Dedifferentiated amniotic fluid mesenchymal stem cell (primary cell): ENCODE measurements at regions not wholly inside any gene's neighbourhood (a gene's known extent, or its start where the extent isn't known, plus 50 kb on each side); places are given as distances from the start of the nearest gene placed in this dataset.
"Not testable (repeated sequence)": the region's sequence is repeated elsewhere in the genome, so short reads cannot be mapped to it uniquely, and the experiment has no call there.

ENCODE experiments used
- DNase-seq: peaks from one replicate; pipeline ENCODE4 v3.0.0-alpha.2; 2016; ENCODE audit errors: extremely low spot score

GRCh38 chrX:74251006-74251930 lies 52.7 kb upstream of the ZCCHC13 start:
- peak; percentile 23 for DNase-seq

DNA sequence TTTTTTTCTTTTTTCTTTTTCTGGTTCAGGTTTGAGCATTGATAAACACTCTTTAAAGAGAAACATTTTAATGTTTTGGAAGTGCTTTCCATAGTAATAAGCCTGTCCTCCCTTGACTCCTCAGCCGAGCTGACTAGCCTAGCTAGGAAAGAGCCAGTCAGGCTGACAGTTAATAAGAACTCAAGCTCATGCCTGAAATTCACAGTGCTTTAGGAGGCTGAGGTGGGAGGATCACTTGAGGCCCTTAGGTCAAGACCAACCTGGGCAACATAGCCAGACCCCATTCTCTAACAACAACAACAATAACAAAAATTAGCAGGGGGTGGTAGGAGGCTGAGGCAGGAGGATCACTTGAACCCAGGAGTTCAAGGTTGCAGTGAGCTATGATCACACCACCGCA lies 53.4 kb upstream of the ZCCHC13 start:
- DNase-seq = no peak

GRCh38 chrX:74249963-74250362 lies 54.0 kb upstream of the ZCCHC13 start:
- no peak for DNase-seq

- DNase-seq = no peak
Measured at GRCh38 chrX:74248889-74249288, 55.1 kb upstream of the ZCCHC13 start.

DNA sequence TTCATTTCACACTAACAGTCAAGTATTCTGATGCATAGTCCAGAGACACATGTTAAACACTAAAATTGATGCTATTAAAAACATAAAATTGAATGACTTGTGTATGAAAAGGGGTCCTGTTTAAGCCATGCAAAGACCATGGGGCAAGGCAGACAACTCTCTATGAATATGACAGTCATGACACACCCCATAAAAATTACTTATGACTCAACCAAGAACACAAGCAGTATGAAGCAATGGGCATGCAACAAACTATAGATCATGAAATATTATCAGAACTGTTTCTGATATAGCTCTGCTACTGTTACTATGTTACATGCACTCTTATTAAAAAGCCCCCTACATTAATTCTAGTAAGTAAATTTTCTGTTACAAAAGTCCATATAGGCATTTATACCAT lies 57.5 kb upstream of the ZCCHC13 start:
- no peak for DNase-seq

- no peak for DNase-seq
Measured at GRCh38 chrX:74242484-74243138, 61.4 kb upstream of the ZCCHC13 start.

DNA sequence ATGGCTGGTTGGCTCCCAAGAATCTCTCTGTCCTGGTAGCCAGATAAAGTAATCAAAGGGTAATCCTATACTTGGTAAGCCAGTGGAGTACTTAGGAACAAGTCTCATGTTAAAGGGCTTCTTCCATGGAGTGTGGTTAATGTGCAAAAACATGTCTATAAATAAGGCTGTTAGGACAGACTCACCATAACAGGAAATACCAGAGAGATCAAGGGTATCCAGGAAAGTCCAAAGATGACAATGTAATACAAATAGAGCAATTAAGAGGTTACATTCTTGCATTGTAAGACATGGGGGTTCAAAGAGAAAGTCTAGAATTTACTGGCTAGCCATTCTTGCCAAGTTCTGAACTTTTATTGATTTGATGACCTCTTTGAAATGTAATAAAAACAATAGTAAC lies 61.9 kb upstream of the ZCCHC13 start:
- no peak for DNase-seq

- DNase-seq = no peak
Measured at GRCh38 chrX:74238771-74239170, 65.2 kb upstream of the ZCCHC13 start.

GRCh38 chrX:74234818-74235217 lies 69.2 kb upstream of the ZCCHC13 start:
- DNase-seq = no peak

- no peak for DNase-seq
Measured at GRCh38 chrX:74232859-74233258, 71.1 kb upstream of the ZCCHC13 start.

- no peak for DNase-seq
Measured at GRCh38 chrX:74231625-74232024, 72.4 kb upstream of the ZCCHC13 start.

- no peak for DNase-seq
Measured at GRCh38 chrX:74230094-74230493, 73.9 kb upstream of the ZCCHC13 start.

- DNase-seq = no peak
Measured at GRCh38 chrX:74225111-74225510, 78.9 kb upstream of the ZCCHC13 start.

DNA sequence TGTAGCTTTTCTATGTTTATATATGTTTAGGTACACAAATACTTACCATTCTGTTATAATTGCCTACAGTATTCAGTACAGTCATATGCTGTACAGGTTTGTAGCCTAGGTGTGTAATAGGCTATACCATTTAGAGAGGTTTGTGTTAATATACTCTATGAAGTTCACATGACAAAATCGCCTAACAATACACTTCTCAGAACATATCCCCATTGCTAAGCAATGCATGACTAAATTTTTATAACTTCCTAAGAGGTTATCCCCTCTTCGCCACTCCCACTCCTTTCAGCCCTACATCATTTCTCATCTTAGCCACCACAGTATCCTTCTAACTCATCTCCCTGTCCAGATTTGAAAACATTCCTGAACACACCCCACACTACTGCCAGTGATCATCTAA lies 83.7 kb upstream of the ZCCHC13 start:
- DNase-seq = no peak

DNA sequence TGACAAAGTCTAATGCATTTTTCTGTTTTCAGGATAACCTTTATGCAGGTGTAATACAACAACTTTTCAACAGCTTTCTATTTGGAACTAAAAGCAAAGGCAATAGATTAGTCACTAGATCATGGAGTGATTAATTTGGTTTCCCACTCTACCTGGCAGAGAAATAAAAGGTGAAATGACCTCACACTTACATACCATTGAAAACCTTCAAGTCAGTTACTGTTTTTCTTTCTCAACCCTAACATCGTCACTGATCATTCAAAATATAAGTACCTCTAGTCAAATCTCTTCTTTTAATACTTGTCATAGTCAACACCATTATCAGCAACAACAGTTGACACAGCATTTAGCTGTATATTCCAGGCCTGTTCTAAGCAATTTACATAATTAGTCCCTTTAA lies 85.1 kb upstream of the ZCCHC13 start:
- DNase-seq = no peak

DNA sequence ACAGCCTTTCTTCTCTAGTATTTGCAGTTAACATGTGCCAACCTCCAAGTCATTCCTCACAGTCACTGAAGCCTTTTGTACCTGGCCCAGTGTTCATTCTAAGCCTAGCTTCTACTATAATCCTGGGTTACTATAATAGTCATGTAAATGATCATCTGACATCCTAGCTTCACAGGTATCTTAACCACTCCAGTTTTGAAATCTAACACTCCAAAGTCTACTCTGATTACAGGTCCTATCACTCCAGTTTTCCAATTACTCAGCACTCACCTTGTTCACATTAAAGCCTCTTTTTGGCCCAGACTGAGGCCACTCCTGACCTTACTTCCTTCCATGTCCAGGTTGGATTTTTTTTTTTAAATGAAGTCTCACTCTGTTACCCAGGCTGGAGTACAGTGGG lies 87.6 kb upstream of the ZCCHC13 start:
- DNase-seq = no peak

DNA sequence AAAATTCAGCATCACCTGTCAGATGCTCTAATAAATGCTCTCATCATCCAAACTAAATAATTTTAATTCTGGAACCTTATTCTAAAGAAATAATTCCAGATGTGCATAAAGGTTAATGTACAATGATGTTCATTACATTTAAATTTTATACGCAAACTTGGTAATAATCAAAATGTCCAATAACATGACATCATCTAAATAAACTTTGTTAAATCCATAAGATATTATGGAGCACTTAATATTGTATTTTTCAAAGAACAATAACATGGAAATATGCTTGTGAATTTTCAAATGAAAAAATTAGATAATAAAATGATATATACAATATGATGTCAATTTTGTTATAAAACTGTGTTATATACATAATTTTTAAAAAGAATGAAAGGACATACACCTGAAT lies 92.1 kb upstream of the ZCCHC13 start:
- no peak for DNase-seq

- no peak for DNase-seq
Measured at GRCh38 chrX:74207539-74207938, 96.4 kb upstream of the ZCCHC13 start.

- no peak for DNase-seq
Measured at GRCh38 chrX:74195605-74196004, 108.4 kb upstream of the ZCCHC13 start.

DNA sequence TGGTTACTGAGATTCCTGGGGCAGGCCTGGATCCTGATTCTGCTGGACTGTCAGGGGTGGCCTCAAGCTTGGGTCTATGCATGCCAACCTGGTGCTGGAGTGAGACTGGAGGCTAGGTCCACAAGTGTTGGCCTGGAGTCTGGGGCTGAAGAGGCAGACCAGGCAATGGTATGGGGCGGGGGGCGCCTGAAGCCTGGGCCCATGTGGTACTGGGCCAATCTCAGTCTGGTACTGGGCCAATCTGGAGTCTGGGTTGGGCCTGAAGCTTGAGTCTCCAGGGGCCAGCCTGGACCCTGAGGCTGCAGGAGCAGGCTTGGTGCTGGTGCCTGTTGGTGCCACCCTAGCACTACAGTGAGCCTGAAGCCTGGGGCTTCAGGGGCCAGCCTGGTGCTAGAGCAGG lies 108.9 kb upstream of the ZCCHC13 start:
- no peak for DNase-seq

DNA sequence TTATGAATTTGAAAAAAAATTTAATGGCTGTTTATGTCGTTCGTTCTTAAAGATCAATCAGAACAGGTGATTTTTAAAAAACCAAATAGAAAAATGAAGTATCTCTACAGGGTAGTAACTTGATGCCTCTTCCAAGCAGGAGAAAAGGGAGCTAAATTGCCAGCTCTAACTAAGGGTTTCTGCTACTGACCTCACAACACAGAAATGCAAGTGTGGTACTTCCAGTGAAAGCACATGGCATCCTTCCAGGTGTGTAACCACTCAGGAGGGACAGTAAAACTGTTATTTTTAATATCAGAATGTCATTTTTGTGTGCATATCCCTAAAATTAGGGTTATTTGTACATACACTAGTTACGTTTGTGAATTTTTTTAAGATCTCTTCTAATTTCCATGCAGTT lies 116.8 kb upstream of the ZCCHC13 start:
- DNase-seq = no peak

GRCh38 chrX:74183047-74183446 lies 120.9 kb upstream of the ZCCHC13 start:
- not testable (repeated sequence) for DNase-seq

DNA sequence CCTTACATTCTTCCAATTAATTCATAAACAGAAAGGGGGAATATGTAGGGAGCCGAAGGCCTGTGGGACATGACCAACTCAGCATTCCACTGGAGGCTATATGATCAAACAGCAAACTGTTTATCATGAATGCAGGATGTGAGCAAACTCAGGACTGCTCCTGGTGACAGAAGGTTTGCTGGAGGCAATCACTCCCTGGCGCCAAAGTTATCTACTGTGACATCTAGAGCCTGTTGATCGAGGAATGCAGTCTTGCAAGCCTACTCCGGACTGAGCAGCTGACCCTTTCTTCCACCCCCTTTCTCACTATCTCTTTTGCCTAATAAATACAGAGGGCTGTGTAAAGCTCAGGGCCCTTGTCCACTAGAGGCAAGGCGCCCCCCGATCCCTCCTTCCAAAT lies 122.0 kb upstream of the ZCCHC13 start:
- DNase-seq = not testable (repeated sequence)
